GM21576 (cell line): ENCODE measurements at regions not wholly inside any gene's neighbourhood (a gene's known extent, or its start where the extent isn't known, plus 50 kb on each side); places are given as distances from the start of the nearest gene placed in this dataset.
"Not testable (repeated sequence)": the region's sequence is repeated elsewhere in the genome, so short reads cannot be mapped to it uniquely, and the experiment has no call there.

Source experiments
- ATAC-seq: cut with Tn5 transposase; IDR thresholded peaks from one replicate; pipeline ENCODE4 v1.9.1; 2021; ENCODE audit warnings: mild to moderate bottlenecking, moderate library complexity; ENCODE audit not compliant: unreplicated experiment

- ATAC-seq, result no peak
Measured at GRCh38 chr5:89199306-89199705, 316.3 kb upstream of the MEF2C start.

- no peak for ATAC-seq
Measured at GRCh38 chr5:89191374-89191773, 308.4 kb upstream of the MEF2C start.

GRCh38 chr5:89190515-89191265 is 307.7 kb upstream of the MEF2C start:
- ATAC-seq, result no peak

DNA sequence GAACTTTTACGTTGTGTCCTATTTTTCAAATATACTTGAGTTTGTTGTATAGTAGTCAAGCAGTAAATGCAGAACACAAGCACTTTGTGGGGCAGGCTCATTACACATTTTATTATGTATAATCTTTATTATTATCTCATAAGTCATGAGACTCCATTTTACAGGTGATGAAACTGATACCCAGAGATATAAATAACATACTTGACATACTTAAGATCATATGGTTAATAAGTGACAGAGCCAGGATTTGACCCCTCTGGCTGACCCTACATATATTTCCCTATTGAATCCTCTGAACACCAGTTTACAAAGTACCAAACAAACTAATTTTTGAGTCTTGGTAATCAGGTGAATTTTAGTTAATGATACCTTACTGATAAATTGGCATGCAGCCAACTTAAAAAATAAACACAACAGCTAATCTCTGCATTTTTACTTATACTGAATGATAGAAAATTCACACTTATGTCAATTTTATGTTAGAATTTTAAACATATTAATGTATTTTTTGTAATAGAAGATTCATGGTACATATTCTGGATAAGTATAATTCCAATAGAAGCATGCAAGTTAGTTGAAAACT is 305.0 kb upstream of the MEF2C start:
- ATAC-seq, result no peak

DNA sequence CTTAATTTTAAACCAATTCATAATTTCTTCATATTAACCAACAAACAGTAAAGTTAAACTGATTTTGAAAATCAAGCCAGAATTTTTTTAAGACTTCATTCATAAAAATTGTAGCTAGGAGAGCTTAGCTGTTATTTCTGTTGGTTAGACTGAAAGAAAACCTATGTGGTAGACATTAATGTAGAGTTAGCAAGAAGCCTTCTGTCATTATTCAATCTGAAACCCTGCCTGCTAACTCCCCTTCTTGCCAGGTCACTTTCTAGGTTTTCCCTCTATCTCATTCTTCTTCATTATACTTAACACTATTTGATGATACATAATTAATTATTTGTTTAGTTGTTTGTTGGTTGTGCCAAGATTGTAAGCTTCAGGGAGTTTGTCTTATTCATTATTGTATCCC is 304.3 kb upstream of the MEF2C start:
- ATAC-seq, result no peak

DNA sequence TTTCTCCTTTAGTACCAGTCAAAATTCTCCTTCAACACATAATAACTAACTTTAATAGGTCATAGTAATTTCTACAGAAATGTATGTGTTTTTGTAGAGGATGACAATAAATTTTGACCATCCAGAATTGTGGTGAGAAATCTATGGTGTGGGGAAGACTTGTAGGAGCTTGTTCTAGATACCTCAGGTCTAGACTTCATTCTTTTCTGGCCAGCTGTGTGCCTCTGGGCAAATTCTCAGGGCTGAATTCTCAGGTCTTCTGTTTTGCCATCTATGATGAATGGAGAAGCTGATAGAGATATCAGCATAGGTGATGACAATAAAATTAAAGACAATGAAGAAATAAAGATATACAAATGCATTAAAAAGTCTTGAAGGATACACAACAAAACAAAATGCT is 298.6 kb upstream of the MEF2C start:
- ATAC-seq, result no peak

DNA sequence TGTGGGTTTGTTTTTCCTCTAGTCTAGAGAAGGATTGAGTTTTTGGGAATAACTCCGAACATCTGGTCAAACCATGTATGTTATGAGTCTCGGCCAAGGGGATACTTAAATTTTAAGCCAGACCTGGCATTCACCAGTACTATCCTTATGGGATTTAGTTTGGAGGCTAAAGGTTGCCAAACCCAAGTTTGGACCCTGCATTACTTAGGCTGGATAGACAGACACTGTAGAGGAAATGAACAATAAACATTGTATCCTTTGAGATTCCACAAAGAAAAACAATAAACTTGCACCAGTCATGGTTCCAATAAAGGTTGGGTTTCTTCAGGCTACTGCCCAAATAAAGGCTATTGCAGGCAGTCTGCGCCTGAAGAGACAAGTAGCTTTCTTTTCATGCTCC is 296.7 kb upstream of the MEF2C start:
- no peak for ATAC-seq

DNA sequence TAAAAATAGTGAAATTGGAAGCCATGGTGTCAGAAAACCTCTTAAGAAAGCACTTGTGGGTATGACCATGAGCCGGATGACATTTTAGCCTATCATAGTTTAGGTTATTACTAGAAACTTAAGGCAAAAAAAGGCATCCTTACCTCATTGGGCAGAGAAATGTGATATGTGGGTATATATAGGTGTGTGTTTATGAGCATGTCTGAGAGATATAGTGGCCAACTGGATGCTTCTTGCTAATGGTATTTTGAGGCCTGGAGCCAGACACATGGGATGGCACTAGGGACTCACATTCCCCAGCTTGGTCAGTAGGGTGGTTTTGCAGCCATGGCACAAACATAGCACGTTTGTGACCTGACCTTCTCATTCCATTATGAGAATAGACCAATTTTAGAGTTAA is 295.6 kb upstream of the MEF2C start:
- no peak for ATAC-seq

- no peak for ATAC-seq
Measured at GRCh38 chr5:89173528-89173927, 290.5 kb upstream of the MEF2C start.

GRCh38 chr5:89168766-89169165 is 285.8 kb upstream of the MEF2C start:
- ATAC-seq, result no peak

DNA sequence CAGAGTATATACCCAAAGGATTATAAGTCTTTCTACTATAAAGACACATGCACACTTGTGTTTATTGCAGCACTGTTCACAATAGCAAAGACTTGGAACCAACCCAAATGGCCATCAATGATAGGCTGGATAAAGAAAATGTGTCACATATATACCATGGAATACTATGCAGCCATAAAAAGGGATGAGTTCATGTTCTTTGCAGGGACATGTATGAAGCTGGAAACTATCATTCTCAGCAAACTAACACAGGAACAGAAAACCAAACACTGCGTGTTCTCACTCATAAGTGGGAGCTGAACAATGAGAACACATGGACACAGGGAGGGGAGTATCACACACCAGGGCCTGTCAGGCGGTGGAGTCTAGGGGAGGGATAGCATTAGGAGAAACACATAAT is 281.7 kb upstream of the MEF2C start:
- ATAC-seq, result not testable (repeated sequence)

DNA sequence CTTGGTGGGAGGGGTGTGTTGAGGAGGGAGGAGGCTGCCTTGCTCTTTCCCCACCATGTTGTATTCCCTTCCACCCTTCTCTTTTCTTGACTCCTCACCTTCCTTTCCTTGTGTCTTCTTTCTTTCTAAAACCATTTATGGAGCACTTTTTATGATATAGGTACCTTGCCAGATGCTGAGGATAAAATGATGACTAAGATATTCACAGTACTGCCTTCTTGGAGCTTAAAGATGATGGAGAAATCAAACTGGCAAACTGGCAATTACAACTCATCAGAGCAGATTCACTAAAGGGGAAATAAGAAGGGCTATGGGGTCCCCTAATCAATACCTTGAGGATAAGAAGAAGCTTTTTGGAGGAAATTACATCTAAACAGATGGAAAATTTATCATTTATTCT is 273.2 kb upstream of the MEF2C start:
- no peak for ATAC-seq

GRCh38 chr5:89147031-89147430 is 264.0 kb upstream of the MEF2C start:
- ATAC-seq, result no peak

GRCh38 chr5:89137148-89137547 is 254.2 kb upstream of the MEF2C start:
- no peak for ATAC-seq

DNA sequence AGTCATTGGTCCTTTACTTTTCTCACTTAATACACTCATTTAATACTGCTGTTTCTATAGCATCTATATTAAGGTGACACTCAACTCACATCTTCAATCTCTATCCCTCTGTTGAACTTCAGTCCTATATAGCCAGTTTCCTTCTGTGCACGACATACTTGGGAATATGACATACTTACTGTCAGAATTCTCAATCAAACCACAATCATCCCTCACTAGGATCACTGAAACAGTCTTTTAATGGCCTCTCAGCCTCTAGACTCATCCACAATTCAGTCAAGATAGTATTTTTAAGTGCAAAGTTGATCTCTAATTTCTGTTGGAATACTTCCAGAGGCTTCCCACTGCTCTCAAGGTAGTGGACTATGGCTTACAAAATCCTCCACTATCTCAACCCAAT is 251.0 kb upstream of the MEF2C start:
- no peak for ATAC-seq

DNA sequence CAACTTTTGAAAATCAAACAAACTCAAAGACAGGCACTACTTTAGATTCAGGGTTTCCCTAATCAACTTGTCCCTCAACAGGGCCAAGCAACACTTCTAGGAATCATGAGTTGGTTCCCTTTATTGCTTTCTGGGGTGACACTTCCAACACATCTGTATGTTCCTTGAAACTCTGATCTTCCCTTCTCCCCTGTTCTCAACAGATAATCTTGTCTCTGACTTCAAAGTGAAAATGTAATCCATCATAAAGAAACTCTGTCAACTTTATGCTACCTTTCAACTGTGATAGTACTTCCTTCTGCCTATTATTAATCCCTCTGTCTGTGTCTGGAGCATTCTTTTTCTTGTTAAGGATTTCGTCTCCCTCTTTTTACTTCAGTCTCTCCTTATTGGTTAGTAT is 250.1 kb upstream of the MEF2C start:
- ATAC-seq, result no peak

GRCh38 chr5:89130851-89131250 is 247.9 kb upstream of the MEF2C start:
- no peak for ATAC-seq

DNA sequence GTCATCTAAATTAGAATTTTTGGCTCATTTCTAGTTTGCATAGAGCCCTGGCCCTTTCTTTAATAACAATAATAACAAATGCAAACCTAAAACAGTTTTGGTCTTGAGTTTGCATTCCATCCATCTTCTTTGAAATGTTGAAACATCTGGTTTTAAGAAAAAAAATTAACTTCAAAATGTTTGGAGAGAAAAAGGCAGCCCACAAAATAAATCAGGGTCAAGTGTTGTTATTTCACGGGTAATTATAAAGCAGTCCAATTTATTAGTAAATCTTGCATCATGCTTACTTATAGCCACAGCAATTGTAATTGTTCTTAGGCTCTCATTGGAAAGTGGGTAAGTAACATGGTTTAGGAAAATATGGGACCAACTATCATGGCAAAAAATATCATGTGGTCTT is 247.0 kb upstream of the MEF2C start:
- ATAC-seq, result no peak

GRCh38 chr5:89128906-89129625 is 246.1 kb upstream of the MEF2C start:
- ATAC-seq, result no peak

DNA sequence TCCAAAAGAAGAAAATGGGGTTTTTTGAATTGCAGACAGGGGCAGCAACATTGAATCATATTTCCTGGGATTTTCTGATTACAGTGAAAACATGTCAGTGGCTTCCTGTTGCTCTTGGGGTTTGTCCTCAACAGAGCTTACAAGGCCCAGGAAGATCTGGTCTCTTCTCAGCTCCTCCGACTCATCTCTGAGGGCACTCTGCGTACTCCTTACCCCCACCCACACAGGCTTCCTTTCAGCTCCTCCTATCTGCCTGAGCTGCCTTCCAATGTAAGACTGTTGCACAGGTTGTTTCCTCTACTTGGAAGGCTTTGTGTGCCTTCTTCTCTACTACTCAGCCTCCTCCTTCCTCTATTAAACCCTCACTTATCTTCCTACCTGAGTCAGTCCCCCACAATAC is 245.1 kb upstream of the MEF2C start:
- ATAC-seq, result no peak

DNA sequence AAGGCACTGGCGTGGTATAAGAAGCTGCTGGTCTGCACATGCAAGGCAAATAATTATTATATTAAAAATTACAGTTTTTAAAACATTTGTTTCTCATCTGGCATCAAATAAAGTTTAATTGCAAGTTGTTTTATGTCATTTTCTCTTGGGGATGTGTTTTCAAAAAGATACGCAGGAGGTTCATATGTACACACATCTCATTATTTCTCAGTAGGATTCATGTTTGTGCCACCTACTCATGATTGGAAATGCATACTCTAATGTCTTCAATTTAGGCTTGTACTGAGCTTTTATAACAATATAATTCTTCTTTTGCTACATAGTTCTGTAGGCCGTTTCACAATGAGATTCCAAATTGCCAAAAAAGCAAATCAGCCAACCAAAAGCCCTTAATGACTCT is 244.2 kb upstream of the MEF2C start:
- no peak for ATAC-seq

GRCh38 chr5:89125372-89125771 is 242.4 kb upstream of the MEF2C start:
- no peak for ATAC-seq
